ENCODE measurements at regions not wholly inside any gene's neighbourhood (a gene's known extent, or its start where the extent isn't known, plus 50 kb on each side); places are given as distances from the start of the nearest gene placed in this dataset.

- intact Hi-C loops (cut with micrococcal nuclease; ENCODE audit: unreplicated experiment): no loop called here
- CTCF ChIA-PET: no interaction called here
- no TSS peak for BruUV-seq (replicated peaks)
Observed at GRCh38 chr4:130648570-130648969, 1552.6 kb downstream of the C4orf33 start.

GRCh38 chr4:130653842-130654241 is 1557.9 kb downstream of the C4orf33 start:
- no TSS peak for BruUV-seq (replicated peaks)
- TF ChIP-seq EZH2 (IDR thresholded peaks at IDR 0.05; ENCODE audit: borderline replicate concordance, low read depth, low read length, poor library complexity, severe bottlenecking) (no peak), CTCF (conservative IDR thresholded peaks at IDR 0.05; ENCODE audit: low read depth, low read length) (no peak)
- Histone ChIP-seq H3K27ac (ENCODE audit: low read depth, low read length, poor library complexity, severe bottlenecking) (no peak overlapping the region), H3K36me3 (ENCODE audit: insufficient read depth, low read length, poor library complexity, severe bottlenecking) (no peaks in the 10 kb centered on the region), H3K27me3 (replicated peaks; ENCODE audit: insufficient read depth, low read depth, low read length, poor library complexity) (no peaks in the 10 kb centered on the region), H3K9me3 (ENCODE audit: low read depth, low read length, poor library complexity, severe bottlenecking) (no peaks in the 10 kb centered on the region), H3K4me1 (ENCODE audit: insufficient read depth, low read length, poor library complexity, severe bottlenecking) (no peaks in the 10 kb centered on the region), H3K4me3 (ENCODE audit: low read depth, low read length, poor library complexity, severe bottlenecking) (no peak overlapping the region)
- POLR2A ChIA-PET (ENCODE audit: low non-redundant PET): no interaction called here
- CTCF ChIA-PET: no interaction called here
- intact Hi-C loops (cut with micrococcal nuclease; ENCODE audit: unreplicated experiment): no loop called here
- no peak for DNase-seq (ENCODE audit: low spot score)

More at GRCh38 chr4:130648570-130648969, 1552.6 kb downstream of the C4orf33 start:
- Histone ChIP-seq H3K4me3 (ENCODE audit: low read depth, low read length, poor library complexity, severe bottlenecking) (no peak overlapping the region), H3K9me3 (ENCODE audit: low read depth, low read length, poor library complexity, severe bottlenecking) (no peaks in the 10 kb centered on the region), H3K4me1 (ENCODE audit: insufficient read depth, low read length, poor library complexity, severe bottlenecking) (no peaks in the 10 kb centered on the region), H3K27ac (ENCODE audit: low read depth, low read length, poor library complexity, severe bottlenecking) (no peak overlapping the region), H3K36me3 (ENCODE audit: insufficient read depth, low read length, poor library complexity, severe bottlenecking) (no peaks in the 10 kb centered on the region), H3K27me3 (replicated peaks; ENCODE audit: insufficient read depth, low read depth, low read length, poor library complexity) (no peaks in the 10 kb centered on the region)
- TF ChIP-seq EZH2 (IDR thresholded peaks at IDR 0.05; ENCODE audit: borderline replicate concordance, low read depth, low read length, poor library complexity, severe bottlenecking): no peak
- no peak for TF ChIP-seq CTCF (conservative IDR thresholded peaks at IDR 0.05; ENCODE audit: low read depth, low read length)
- POLR2A ChIA-PET (ENCODE audit: low non-redundant PET): no interaction called here
- DNase-seq (ENCODE audit: low spot score): no peak

- no peak overlapping the region for H3K4me3 ChIP-seq (ENCODE audit: low read depth, low read length, poor library complexity, severe bottlenecking)
- POLR2A ChIA-PET (ENCODE audit: low non-redundant PET): no interaction called here
- H3K4me1 ChIP-seq (ENCODE audit: insufficient read depth, low read length, poor library complexity, severe bottlenecking): no peaks in the 10 kb centered on the region
- CTCF ChIA-PET: no interaction called here
- no TSS peak for BruUV-seq (replicated peaks)
- no peak overlapping the region for H3K27ac ChIP-seq (ENCODE audit: low read depth, low read length, poor library complexity, severe bottlenecking)
- intact Hi-C loops (cut with micrococcal nuclease; ENCODE audit: unreplicated experiment): no loop called here
- no peak for DNase-seq (ENCODE audit: low spot score)
- H3K36me3 ChIP-seq (ENCODE audit: insufficient read depth, low read length, poor library complexity, severe bottlenecking): no peaks in the 10 kb centered on the region
- H3K27me3 ChIP-seq (replicated peaks; ENCODE audit: insufficient read depth, low read depth, low read length, poor library complexity): no peaks in the 10 kb centered on the region
- TF ChIP-seq EZH2 (IDR thresholded peaks at IDR 0.05; ENCODE audit: borderline replicate concordance, low read depth, low read length, poor library complexity, severe bottlenecking) (no peak), CTCF (conservative IDR thresholded peaks at IDR 0.05; ENCODE audit: low read depth, low read length) (no peak)
- H3K9me3 ChIP-seq (ENCODE audit: low read depth, low read length, poor library complexity, severe bottlenecking): no peaks in the 10 kb centered on the region
Observed at GRCh38 chr4:130659320-130659719, 1563.4 kb downstream of the C4orf33 start.

Data from A673 (cell line).